ENCODE measurements at regions not wholly inside any gene's neighbourhood (a gene's known extent, or its start where the extent isn't known, plus 50 kb on each side); places are given as distances from the start of the nearest gene placed in this dataset.

DNA sequence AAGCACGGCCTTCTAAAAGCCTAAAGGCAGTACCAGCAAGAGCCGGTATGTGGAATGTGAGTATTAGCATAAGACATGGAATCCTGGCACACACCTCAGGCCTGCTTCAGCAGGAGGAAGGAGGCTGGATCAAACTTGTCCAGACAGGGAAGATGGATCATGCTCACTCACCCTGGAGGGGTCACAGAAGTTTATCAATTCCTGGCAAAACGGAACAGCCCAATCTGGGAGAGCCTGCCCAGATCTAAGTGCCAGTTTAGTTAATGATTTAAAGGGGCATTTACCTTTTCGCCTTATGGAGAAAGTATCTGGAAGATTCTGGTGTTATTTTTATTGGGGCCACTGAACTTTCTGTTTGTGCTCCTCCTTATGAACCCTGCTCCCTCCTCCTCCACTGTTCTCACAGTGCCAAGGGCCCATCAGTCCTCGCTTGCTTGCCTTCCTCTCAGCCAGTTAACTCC lies 58.3 kb upstream of the NFE2L2 start:
- Histone ChIP-seq H3K36me3 (ENCODE audit: insufficient read depth, low read length) (no peaks in the 10 kb centered on the region), H3K4me1 (ENCODE audit: insufficient read depth, low read length, severe bottlenecking) (no peaks in the 10 kb centered on the region), H2AFZ (ENCODE audit: low read length) (no peak overlapping the region), H3K9me2 (ENCODE audit: low read depth, low read length) (no peaks in the 10 kb centered on the region), H3K79me2 (ENCODE audit: insufficient read depth, low read length) (no peaks in the 10 kb centered on the region), H3K4me3 (ENCODE audit: low read depth, low read length, poor library complexity, severe bottlenecking) (no peak overlapping the region), H3K27me3 (ENCODE audit: insufficient read depth, low read length) (no peaks in the 10 kb centered on the region), H3F3A (ENCODE audit: insufficient read depth, low read length) (no peaks in the 10 kb centered on the region), H3K4me2 (ENCODE audit: low read length) (no peak overlapping the region), H3K9ac (ENCODE audit: low read length) (no peak overlapping the region), H3K27ac (ENCODE audit: low read depth, low read length, poor library complexity, severe bottlenecking) (no peak overlapping the region), H3K9me3 (ENCODE audit: low read length) (no peaks in the 10 kb centered on the region), H4K20me1 (ENCODE audit: insufficient read depth, low read length) (no peaks in the 10 kb centered on the region)
- no peak for TF ChIP-seq EZH2 (IDR thresholded peaks at IDR 0.05; ENCODE audit: borderline replicate concordance, low read length)
- TF ChIP-seq, protein P1, sequence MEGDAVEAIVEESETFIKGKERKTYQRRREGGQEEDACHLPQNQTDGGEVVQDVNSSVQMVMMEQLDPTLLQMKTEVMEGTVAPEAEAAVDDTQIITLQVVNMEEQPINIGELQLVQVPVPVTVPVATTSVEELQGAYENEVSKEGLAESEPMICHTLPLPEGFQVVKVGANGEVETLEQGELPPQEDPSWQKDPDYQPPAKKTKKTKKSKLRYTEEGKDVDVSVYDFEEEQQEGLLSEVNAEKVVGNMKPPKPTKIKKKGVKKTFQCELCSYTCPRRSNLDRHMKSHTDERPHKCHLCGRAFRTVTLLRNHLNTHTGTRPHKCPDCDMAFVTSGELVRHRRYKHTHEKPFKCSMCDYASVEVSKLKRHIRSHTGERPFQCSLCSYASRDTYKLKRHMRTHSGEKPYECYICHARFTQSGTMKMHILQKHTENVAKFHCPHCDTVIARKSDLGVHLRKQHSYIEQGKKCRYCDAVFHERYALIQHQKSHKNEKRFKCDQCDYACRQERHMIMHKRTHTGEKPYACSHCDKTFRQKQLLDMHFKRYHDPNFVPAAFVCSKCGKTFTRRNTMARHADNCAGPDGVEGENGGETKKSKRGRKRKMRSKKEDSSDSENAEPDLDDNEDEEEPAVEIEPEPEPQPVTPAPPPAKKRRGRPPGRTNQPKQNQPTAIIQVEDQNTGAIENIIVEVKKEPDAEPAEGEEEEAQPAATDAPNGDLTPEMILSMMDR (IDR thresholded peaks at IDR 0.05; ENCODE audit: low read length), result no peak

DNA sequence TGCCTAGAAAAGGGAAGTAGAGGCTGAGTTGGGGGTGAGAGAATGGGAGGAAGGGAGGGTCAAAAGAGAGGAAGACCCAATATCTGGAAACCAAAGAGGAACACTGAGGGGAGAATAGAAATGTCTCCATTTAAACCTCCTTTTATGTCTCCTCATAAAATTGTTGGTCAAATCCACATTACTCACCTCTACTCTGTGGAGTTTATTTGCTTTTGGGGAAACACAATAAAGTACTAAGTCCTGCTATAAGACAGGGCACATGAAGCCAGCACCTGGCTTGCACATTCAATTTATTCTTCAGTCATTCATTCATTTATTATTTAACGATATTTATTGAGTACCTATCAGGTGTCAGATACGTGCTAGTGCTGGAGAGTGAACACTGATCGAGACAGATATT lies 60.3 kb upstream of the NFE2L2 start:
- Histone ChIP-seq H2AFZ (ENCODE audit: low read length) (no peak overlapping the region), H3K9me3 (ENCODE audit: low read length) (no peaks in the 10 kb centered on the region), H4K20me1 (ENCODE audit: insufficient read depth, low read length) (no peaks in the 10 kb centered on the region), H3K4me2 (ENCODE audit: low read length) (no peak overlapping the region), H3K9me2 (ENCODE audit: low read depth, low read length) (no peaks in the 10 kb centered on the region), H3K4me3 (ENCODE audit: low read depth, low read length, poor library complexity, severe bottlenecking) (no peak overlapping the region), H3K4me1 (ENCODE audit: insufficient read depth, low read length, severe bottlenecking) (no peaks in the 10 kb centered on the region), H3K36me3 (ENCODE audit: insufficient read depth, low read length) (no peaks in the 10 kb centered on the region), H3K27ac (ENCODE audit: low read depth, low read length, poor library complexity, severe bottlenecking) (no peak overlapping the region), H3K79me2 (ENCODE audit: insufficient read depth, low read length) (no peaks in the 10 kb centered on the region), H3F3A (ENCODE audit: insufficient read depth, low read length) (no peaks in the 10 kb centered on the region), H3K27me3 (ENCODE audit: insufficient read depth, low read length) (no peaks in the 10 kb centered on the region), H3K9ac (ENCODE audit: low read length) (no peak overlapping the region)
- TF ChIP-seq, protein P1 (IDR thresholded peaks at IDR 0.05; ENCODE audit: low read length), result no peak
- TF ChIP-seq EZH2 (IDR thresholded peaks at IDR 0.05; ENCODE audit: borderline replicate concordance, low read length), result no peak

DNA sequence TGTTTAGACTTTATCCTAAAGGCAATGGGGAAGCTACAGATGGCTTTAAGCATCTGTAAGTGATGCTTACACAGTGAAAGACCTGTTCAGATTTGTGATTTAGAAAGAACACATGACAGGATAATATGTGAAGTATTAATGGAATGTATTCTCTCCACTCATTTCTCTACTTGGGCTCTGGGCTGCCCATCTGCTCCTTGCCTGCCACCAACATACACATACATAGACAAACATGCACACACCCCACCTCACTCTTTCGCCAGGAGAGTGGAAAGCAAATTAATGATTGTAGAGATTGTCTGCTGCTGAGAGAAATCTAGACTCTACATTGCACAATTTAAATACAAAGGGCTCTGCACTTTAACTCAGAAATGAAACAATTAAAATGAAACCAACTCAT lies 61.0 kb upstream of the NFE2L2 start:
- Histone ChIP-seq H3K9me2 (ENCODE audit: low read depth, low read length) (no peaks in the 10 kb centered on the region), H3K4me2 (ENCODE audit: low read length) (no peak overlapping the region)
- TF ChIP-seq EZH2 (IDR thresholded peaks at IDR 0.05; ENCODE audit: borderline replicate concordance, low read length), result no peak
- TF ChIP-seq, protein P1 (IDR thresholded peaks at IDR 0.05; ENCODE audit: low read length), result no peak

More for the DNA sequence above, 61.0 kb upstream of the NFE2L2 start:
- H3K27me3 ChIP-seq (ENCODE audit: insufficient read depth, low read length), result no peaks in the 10 kb centered on the region
- H3K27ac ChIP-seq (ENCODE audit: low read depth, low read length, poor library complexity, severe bottlenecking), result no peak overlapping the region
- no peaks in the 10 kb centered on the region for H3K4me1 ChIP-seq (ENCODE audit: insufficient read depth, low read length, severe bottlenecking)
- no peak overlapping the region for H2AFZ ChIP-seq (ENCODE audit: low read length)
- no peaks in the 10 kb centered on the region for H3K79me2 ChIP-seq (ENCODE audit: insufficient read depth, low read length)
- H3K4me3 ChIP-seq (ENCODE audit: low read depth, low read length, poor library complexity, severe bottlenecking), result no peak overlapping the region
- H3K9ac ChIP-seq (ENCODE audit: low read length), result no peak overlapping the region
- no peaks in the 10 kb centered on the region for H3K36me3 ChIP-seq (ENCODE audit: insufficient read depth, low read length)
- no peaks in the 10 kb centered on the region for H4K20me1 ChIP-seq (ENCODE audit: insufficient read depth, low read length)
- H3F3A ChIP-seq (ENCODE audit: insufficient read depth, low read length), result no peaks in the 10 kb centered on the region
- H3K9me3 ChIP-seq (ENCODE audit: low read length), result no peaks in the 10 kb centered on the region
